ENCODE measurements at regions not wholly inside any gene's neighbourhood (a gene's known extent, or its start where the extent isn't known, plus 50 kb on each side); places are given as distances from the start of the nearest gene placed in this dataset.

DNA sequence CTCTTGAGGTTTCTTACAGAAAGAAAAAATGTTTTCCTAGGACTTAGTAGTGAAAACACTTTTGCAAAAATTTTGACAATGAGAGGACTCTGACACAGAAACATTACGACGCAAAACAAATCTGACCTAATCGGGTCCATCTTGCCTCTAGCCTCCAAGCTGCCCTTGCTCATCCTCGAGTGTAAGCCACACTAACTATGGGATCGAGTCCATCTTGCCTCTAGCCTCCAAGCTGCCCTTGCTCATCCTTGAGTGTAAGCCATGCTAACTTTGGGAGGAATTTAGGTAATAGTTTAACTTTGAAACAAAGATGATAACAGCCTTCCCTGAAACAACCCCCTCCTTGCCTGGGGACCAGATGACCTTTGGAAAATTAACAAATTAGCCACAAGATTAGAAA lies 100.3 kb upstream of the FRG1 start:
- in situ Hi-C loops (cut with MboI; ENCODE audit: low sequenced_read_pairs): no loop called here
- H4K91ac ChIP-seq (ENCODE audit: insufficient read depth, low read depth, low read length): no peak overlapping the region
- H4K20me1 ChIP-seq (ENCODE audit: insufficient read depth, low read length): no peaks in the 10 kb centered on the region
- no peaks in the 10 kb centered on the region for H3K4me1 ChIP-seq (ENCODE audit: control insufficient read depth, insufficient read depth, low read length)
- no CpG with 5 or more reads among the region's 5 CpGs for WGBS, 2 experiments (ENCODE audit: extremely low coverage in 2 of 2, insufficient read length in 1 of 2)
- no peak overlapping the region for H2BK15ac ChIP-seq (ENCODE audit: low read depth, low read length)
- no peak overlapping the region for H3K18ac ChIP-seq (ENCODE audit: low read depth, low read length)
- H4K8ac ChIP-seq (ENCODE audit: low read depth in 2 of 2, low read length in 2 of 2): no peak overlapping the region
- H2BK20ac ChIP-seq (ENCODE audit: low read depth, low read length): no peak overlapping the region
- no peak overlapping the region for H2AK9ac ChIP-seq (replicated peaks; ENCODE audit: low read depth, low read length, poor library complexity)
- no peaks in the 10 kb centered on the region for H3K79me1 ChIP-seq (ENCODE audit: low read depth in 1 of 2, low read length in 2 of 2)
- TF ChIP-seq MAZ (IDR thresholded peaks at IDR 0.05; ENCODE audit: borderline replicate concordance, low read depth, low read length) (no peak), RAD21 (IDR thresholded peaks at IDR 0.05; ENCODE audit: low read length) (no peak), SMC3 (IDR thresholded peaks at IDR 0.05; ENCODE audit: low read depth, low read length) (no peak), CHD1 (IDR thresholded peaks at IDR 0.05; ENCODE audit: low read depth, low read length) (no peak), FOS (IDR thresholded peaks at IDR 0.05; ENCODE audit: low read depth, low read length) (no peak), RCOR1 (IDR thresholded peaks at IDR 0.05; ENCODE audit: insufficient replicate concordance, low read length) (no peak), NFE2L2 (IDR thresholded peaks at IDR 0.05; ENCODE audit: low read depth, low read length) (no peak), POLR2A (IDR thresholded peaks at IDR 0.05; ENCODE audit: low read depth, low read length) (no peak), MXI1 (IDR thresholded peaks at IDR 0.05; ENCODE audit: borderline replicate concordance, low read depth, low read length) (no peak), CEBPB (IDR thresholded peaks at IDR 0.05; ENCODE audit: low read depth, low read length) (no peak), CTCF (conservative IDR thresholded peaks at IDR 0.05; ENCODE audit: low read depth, low read length) (no peak), RFX5 (IDR thresholded peaks at IDR 0.05; ENCODE audit: low read depth, low read length) (no peak), MAFK (IDR thresholded peaks at IDR 0.05; ENCODE audit: low read depth, low read length) (no peak)
- TF ChIP-seq, protein P1, sequence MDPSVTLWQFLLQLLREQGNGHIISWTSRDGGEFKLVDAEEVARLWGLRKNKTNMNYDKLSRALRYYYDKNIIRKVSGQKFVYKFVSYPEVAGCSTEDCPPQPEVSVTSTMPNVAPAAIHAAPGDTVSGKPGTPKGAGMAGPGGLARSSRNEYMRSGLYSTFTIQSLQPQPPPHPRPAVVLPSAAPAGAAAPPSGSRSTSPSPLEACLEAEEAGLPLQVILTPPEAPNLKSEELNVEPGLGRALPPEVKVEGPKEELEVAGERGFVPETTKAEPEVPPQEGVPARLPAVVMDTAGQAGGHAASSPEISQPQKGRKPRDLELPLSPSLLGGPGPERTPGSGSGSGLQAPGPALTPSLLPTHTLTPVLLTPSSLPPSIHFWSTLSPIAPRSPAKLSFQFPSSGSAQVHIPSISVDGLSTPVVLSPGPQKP (IDR thresholded peaks at IDR 0.05; ENCODE audit: borderline replicate concordance, low read depth, low read length): no peak
- no peak overlapping the region for H3K4me2 ChIP-seq (ENCODE audit: low read depth, low read length)
- dilution Hi-C loops (cut with HindIII; ENCODE audit: low sequenced_read_pairs, unreplicated experiment): no loop called here
- no peak overlapping the region for H3K4ac ChIP-seq (ENCODE audit: low read depth, low read length)
- no peaks in the 10 kb centered on the region for H3K9me1 ChIP-seq (ENCODE audit: insufficient read depth, low read length)
- no peak for ATAC-seq (ENCODE audit: low read depth)
- no peak overlapping the region for H3K4me3 ChIP-seq (ENCODE audit: insufficient read depth, low read depth, low read length)
- no peak for DNase-seq
- H2AFZ ChIP-seq (replicated peaks; ENCODE audit: low read length, poor library complexity): no peak overlapping the region
- no peaks in the 10 kb centered on the region for H3K36me3 ChIP-seq (ENCODE audit: control insufficient read depth, insufficient read depth, low read length)
- ChIA-PET CTCF (no interaction called here), POLR2A (ENCODE audit: unreplicated experiment) (no interaction called here)
- no peak overlapping the region for H2BK5ac ChIP-seq (ENCODE audit: low read depth, low read length, poor library complexity, severe bottlenecking)
- H3K23ac ChIP-seq (ENCODE audit: low read depth, low read length): no peak overlapping the region
- no peak overlapping the region for H3K27ac ChIP-seq (ENCODE audit: insufficient read depth, low read length)
- H3K14ac ChIP-seq (replicated peaks; ENCODE audit: low read depth, low read length): no peak overlapping the region
- H2AK5ac ChIP-seq (ENCODE audit: low read depth, low read length): no peak overlapping the region
- no peak overlapping the region for H3K56ac ChIP-seq (ENCODE audit: extremely low read depth, insufficient read depth, low read length)
- H3K9me3 ChIP-seq (ENCODE audit: control insufficient read depth, insufficient read depth, low read length): peaks cover 19% of the 10 kb centered on the region
- BruUV-seq (replicated peaks): no TSS peak
- no peak overlapping the region for H3K9ac ChIP-seq (ENCODE audit: low read depth, low read length)
- no peaks in the 10 kb centered on the region for H3K27me3 ChIP-seq (ENCODE audit: control insufficient read depth, insufficient read depth, low read length)
- H2BK120ac ChIP-seq (ENCODE audit: low read depth, low read length): no peak overlapping the region
- intact Hi-C loops (cut with micrococcal nuclease): no loop called here
- H4K5ac ChIP-seq (ENCODE audit: low read depth, low read length): no peak overlapping the region

Measured in IMR-90 (cell line).